WTC11 (cell line): ENCODE measurements at regions not wholly inside any gene's neighbourhood (a gene's known extent, or its start where the extent isn't known, plus 50 kb on each side); places are given as distances from the start of the nearest gene placed in this dataset.

Source experiments
- SP1 ChIP-seq: sonication (generic); formaldehyde crosslinking; conservative IDR thresholded peaks from 2 replicates; pipeline ENCODE4 v1.8.1; 2022; ENCODE audit warnings: missing genetic modification reagents
- TF ChIP-seq, protein P1 (sequence below): fragments of 200-600 bp; IDR thresholded peaks from 2 replicates; pipeline ENCODE4 v1.8.0; 2022; ENCODE audit warnings: antibody characterized with exemption
- TF ChIP-seq, protein P2 (sequence below): sonication (generic); formaldehyde crosslinking; conservative IDR thresholded peaks from 2 replicates; pipeline ENCODE4 v1.8.1; 2023; ENCODE audit warnings: mild to moderate bottlenecking, low read depth, missing genetic modification reagents, moderate library complexity

DNA sequence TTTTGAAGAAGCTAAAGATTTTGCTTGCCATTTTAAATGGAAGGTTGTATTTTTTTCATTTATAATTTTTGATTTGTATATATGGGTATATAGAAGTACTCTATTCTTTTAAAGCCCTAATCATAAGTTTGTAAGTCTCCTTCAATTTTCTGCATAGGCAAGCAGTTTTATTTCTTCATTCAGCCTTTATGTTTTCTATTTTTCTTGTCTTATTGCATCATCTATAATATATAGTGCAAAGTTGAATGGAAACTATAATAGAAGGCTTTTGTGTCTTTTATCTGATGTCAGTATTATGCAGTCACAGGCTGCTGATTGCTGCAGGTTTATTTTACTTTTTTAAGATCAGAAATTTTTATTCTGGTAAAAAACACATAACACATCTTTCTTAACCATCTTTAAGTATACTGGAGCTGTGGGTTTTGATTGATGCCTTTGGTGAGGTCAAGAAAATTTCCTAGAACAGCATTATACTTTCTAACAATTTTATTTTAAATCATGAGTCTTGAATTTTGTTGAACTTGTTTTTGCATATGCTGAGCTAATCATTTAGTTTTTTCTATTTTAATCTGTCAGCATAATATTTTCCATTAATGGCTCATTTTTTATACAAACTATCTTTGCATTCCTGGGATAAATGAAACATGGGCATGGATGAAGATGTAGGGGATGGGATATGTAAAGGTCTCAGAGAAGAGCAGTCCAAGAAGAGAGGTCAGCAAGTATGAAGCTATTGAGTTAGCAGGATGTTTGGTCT, 366.7 kb upstream of the MAP3K7 start:
- TF ChIP-seq, protein P1, sequence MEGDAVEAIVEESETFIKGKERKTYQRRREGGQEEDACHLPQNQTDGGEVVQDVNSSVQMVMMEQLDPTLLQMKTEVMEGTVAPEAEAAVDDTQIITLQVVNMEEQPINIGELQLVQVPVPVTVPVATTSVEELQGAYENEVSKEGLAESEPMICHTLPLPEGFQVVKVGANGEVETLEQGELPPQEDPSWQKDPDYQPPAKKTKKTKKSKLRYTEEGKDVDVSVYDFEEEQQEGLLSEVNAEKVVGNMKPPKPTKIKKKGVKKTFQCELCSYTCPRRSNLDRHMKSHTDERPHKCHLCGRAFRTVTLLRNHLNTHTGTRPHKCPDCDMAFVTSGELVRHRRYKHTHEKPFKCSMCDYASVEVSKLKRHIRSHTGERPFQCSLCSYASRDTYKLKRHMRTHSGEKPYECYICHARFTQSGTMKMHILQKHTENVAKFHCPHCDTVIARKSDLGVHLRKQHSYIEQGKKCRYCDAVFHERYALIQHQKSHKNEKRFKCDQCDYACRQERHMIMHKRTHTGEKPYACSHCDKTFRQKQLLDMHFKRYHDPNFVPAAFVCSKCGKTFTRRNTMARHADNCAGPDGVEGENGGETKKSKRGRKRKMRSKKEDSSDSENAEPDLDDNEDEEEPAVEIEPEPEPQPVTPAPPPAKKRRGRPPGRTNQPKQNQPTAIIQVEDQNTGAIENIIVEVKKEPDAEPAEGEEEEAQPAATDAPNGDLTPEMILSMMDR = no peak
- no peak for TF ChIP-seq SP1
- TF ChIP-seq, protein P2, sequence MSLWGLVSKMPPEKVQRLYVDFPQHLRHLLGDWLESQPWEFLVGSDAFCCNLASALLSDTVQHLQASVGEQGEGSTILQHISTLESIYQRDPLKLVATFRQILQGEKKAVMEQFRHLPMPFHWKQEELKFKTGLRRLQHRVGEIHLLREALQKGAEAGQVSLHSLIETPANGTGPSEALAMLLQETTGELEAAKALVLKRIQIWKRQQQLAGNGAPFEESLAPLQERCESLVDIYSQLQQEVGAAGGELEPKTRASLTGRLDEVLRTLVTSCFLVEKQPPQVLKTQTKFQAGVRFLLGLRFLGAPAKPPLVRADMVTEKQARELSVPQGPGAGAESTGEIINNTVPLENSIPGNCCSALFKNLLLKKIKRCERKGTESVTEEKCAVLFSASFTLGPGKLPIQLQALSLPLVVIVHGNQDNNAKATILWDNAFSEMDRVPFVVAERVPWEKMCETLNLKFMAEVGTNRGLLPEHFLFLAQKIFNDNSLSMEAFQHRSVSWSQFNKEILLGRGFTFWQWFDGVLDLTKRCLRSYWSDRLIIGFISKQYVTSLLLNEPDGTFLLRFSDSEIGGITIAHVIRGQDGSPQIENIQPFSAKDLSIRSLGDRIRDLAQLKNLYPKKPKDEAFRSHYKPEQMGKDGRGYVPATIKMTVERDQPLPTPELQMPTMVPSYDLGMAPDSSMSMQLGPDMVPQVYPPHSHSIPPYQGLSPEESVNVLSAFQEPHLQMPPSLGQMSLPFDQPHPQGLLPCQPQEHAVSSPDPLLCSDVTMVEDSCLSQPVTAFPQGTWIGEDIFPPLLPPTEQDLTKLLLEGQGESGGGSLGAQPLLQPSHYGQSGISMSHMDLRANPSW (CRISPR knock-in tag) = no peak
